Mesenchymal stem cell (in vitro differentiated cells and primary cell): ENCODE measurements at regions not wholly inside any gene's neighbourhood (a gene's known extent, or its start where the extent isn't known, plus 50 kb on each side); places are given as distances from the start of the nearest gene placed in this dataset.

Source experiments
- DNase-seq: peaks from one replicate; pipeline ENCODE4 v3.0.0-alpha.2; 2013
- H2AFZ ChIP-seq: one replicate; pipeline ENCODE4 v1.6.1; 2013; ENCODE audit warnings: low read depth, mild to moderate bottlenecking, control low read depth, inconsistent platforms, low read length, moderate library complexity
- H2AK5ac ChIP-seq: 2 replicates; pipeline ENCODE4 v1.6.1; 2013; ENCODE audit warnings: low read length, moderate library complexity, mild to moderate bottlenecking, inconsistent platforms; ENCODE audit not compliant: severe bottlenecking
- H2BK120ac ChIP-seq: one replicate; pipeline ENCODE4 v1.6.1; 2013; ENCODE audit warnings: low read depth, mild to moderate bottlenecking, inconsistent platforms, low read length, moderate library complexity
- H2BK12ac ChIP-seq, 2 experiments: one replicate each; pipeline ENCODE4 v1.6.1; 2013; ENCODE audit warnings: inconsistent platforms in 2 of 2, low read length in 2 of 2, mild to moderate bottlenecking in 2 of 2, moderate library complexity in 2 of 2, control low read depth in 1 of 2
- H2BK15ac ChIP-seq: one replicate; pipeline ENCODE4 v1.6.1; 2013; ENCODE audit warnings: mild to moderate bottlenecking, low read depth, inconsistent platforms; ENCODE audit not compliant: poor library complexity, severe bottlenecking
- H2BK5ac ChIP-seq: 2 replicates; pipeline ENCODE4 v1.6.1; 2013; ENCODE audit warnings: low read depth, mild to moderate bottlenecking, low read length, control low read depth, inconsistent platforms; ENCODE audit not compliant: poor library complexity, severe bottlenecking
- H3K14ac ChIP-seq, 2 experiments: one replicate each; pipeline ENCODE4 v1.6.1; 2013; ENCODE audit warnings: inconsistent platforms in 2 of 2, low read length in 2 of 2, control low read depth in 1 of 2, mild to moderate bottlenecking in 1 of 2, moderate library complexity in 1 of 2
- H3K18ac ChIP-seq, 2 experiments: one replicate each; pipeline ENCODE4 v1.6.1; 2013; ENCODE audit warnings: inconsistent platforms in 2 of 2, low read length in 2 of 2, control low read depth in 1 of 2, low read depth in 1 of 2, mild to moderate bottlenecking in 1 of 2
- H3K23ac ChIP-seq, 2 experiments: one replicate each; pipeline ENCODE4 v1.6.1; 2013; ENCODE audit warnings: inconsistent platforms in 2 of 2, low read length in 2 of 2, mild to moderate bottlenecking in 2 of 2, moderate library complexity in 2 of 2, control low read depth in 1 of 2
- H3K27ac ChIP-seq: 2 replicates; pipeline ENCODE4 v1.5.1; 2013; ENCODE audit warnings: mild to moderate bottlenecking, moderate library complexity, low read length, control low read depth, inconsistent platforms; ENCODE audit not compliant: poor library complexity, severe bottlenecking
- H3K27me3 ChIP-seq, 2 experiments: 2 replicates each; pipeline versions ENCODE4 v1.6.1 to v1.7.0; 2013; ENCODE audit warnings: low read length in 2 of 2, mild to moderate bottlenecking in 2 of 2, moderate library complexity in 2 of 2, control low read depth in 1 of 2, inconsistent platforms in 1 of 2; ENCODE audit not compliant: control insufficient read depth in 1 of 2, insufficient read depth in 1 of 2
- H3K36me3 ChIP-seq, 2 experiments: 2 replicates each; pipeline versions ENCODE4 v1.6.1 to v1.7.0; 2013; ENCODE audit warnings: low read length in 2 of 2, control low read depth in 1 of 2, inconsistent platforms in 1 of 2, low read depth in 1 of 2, mild to moderate bottlenecking in 1 of 2; ENCODE audit not compliant: insufficient read depth in 2 of 2, control insufficient read depth in 1 of 2
- H3K4ac ChIP-seq, 2 experiments: one replicate each; pipeline ENCODE4 v1.6.1; 2013; ENCODE audit warnings: inconsistent platforms in 2 of 2, low read length in 2 of 2, mild to moderate bottlenecking in 2 of 2, moderate library complexity in 2 of 2, control low read depth in 1 of 2, low read depth in 1 of 2
- H3K4me1 ChIP-seq: 2 replicates; pipeline ENCODE4 v1.6.1; 2013; ENCODE audit warnings: low read depth, low read length, control low read depth; ENCODE audit not compliant: control insufficient read depth, insufficient read depth
- H3K4me2 ChIP-seq: 2 replicates; pipeline ENCODE4 v1.6.1; 2013; ENCODE audit warnings: low read length, mild to moderate bottlenecking, inconsistent platforms; ENCODE audit not compliant: poor library complexity, severe bottlenecking
- H3K4me3 ChIP-seq, 2 experiments: 2 replicates each; pipeline versions ENCODE4 v1.5.1 to v1.7.0; 2013; ENCODE audit warnings: low read length in 2 of 2, mild to moderate bottlenecking in 2 of 2, control low read depth in 1 of 2, low read depth in 1 of 2; ENCODE audit not compliant: insufficient read depth in 1 of 2
- H3K79me1 ChIP-seq: replicated peaks from 2 replicates; pipeline ENCODE4 v1.6.1; 2013; ENCODE audit warnings: mild to moderate bottlenecking, control low read depth, low read length, inconsistent platforms; ENCODE audit not compliant: poor library complexity, severe bottlenecking
- H3K9ac ChIP-seq: 2 replicates; pipeline ENCODE4 v1.7.0; 2013; ENCODE audit warnings: mild to moderate bottlenecking, low read length, moderate library complexity
- H3K9me3 ChIP-seq: 2 replicates; pipeline ENCODE4 v1.7.0; 2013; ENCODE audit warnings: mild to moderate bottlenecking, low read length; ENCODE audit not compliant: control insufficient read depth
- H4K8ac ChIP-seq: one replicate; pipeline ENCODE4 v1.6.1; 2013; ENCODE audit warnings: inconsistent platforms, mild to moderate bottlenecking, low read length, moderate library complexity
- H4K91ac ChIP-seq: one replicate; pipeline ENCODE4 v1.6.1; 2013; ENCODE audit warnings: mild to moderate bottlenecking, low read length, inconsistent platforms
- WGBS: methylation state at CpG from one replicate; pipeline ENCODE4 v1.1.7; 2013; ENCODE audit warnings: mixed read lengths; 5-methylcytosine and 5-hydroxymethylcytosine counted together

- Histone ChIP-seq H3K9me3 (no peaks in the 10 kb centered on the region), H3K4me3 (no peak overlapping the region), H3K18ac (no peak overlapping the region), H3K79me1 (no peaks in the 10 kb centered on the region), H3K4ac (no peak overlapping the region), H3K36me3 (no peaks in the 10 kb centered on the region), H3K27me3 (no peaks in the 10 kb centered on the region), H3K4me2 (no peak overlapping the region), H2BK12ac (no peak overlapping the region), H3K23ac (no peak overlapping the region), H2BK15ac (no peak overlapping the region), H3K14ac (no peak overlapping the region), H4K91ac (no peak overlapping the region), H4K8ac (no peak overlapping the region), H2AFZ (no peak overlapping the region), H3K4me1 (no peaks in the 10 kb centered on the region), H3K9ac (no peak overlapping the region), H2BK5ac (no peak overlapping the region), H2BK120ac (no peak overlapping the region), H2AK5ac (no peak overlapping the region), H3K27ac (no peak overlapping the region)
- no peak for DNase-seq
- WGBS, result 75% methylated on average over 1 of the region's 1 CpG
Measured at GRCh38 chr11:30089921-30090320, 73.1 kb upstream of the KCNA4 start.

- Histone ChIP-seq H3K4me2 (no peak overlapping the region), H2AK5ac (no peak overlapping the region), H3K23ac (no peak overlapping the region), H3K14ac (no peak overlapping the region), H3K79me1 (no peaks in the 10 kb centered on the region), H3K27me3 (no peaks in the 10 kb centered on the region), H3K4ac (no peak overlapping the region), H2BK15ac (no peak overlapping the region), H2BK12ac (no peak overlapping the region), H3K4me3 (no peak overlapping the region), H3K9ac (no peak overlapping the region), H3K36me3 (no peaks in the 10 kb centered on the region), H2BK120ac (no peak overlapping the region), H2BK5ac (no peak overlapping the region), H4K91ac (no peak overlapping the region), H2AFZ (no peak overlapping the region), H4K8ac (no peak overlapping the region), H3K9me3 (no peaks in the 10 kb centered on the region), H3K18ac (no peak overlapping the region), H3K4me1 (no peaks in the 10 kb centered on the region), H3K27ac (no peak overlapping the region)
- no peak for DNase-seq
Measured at GRCh38 chr11:30091246-30091645, 74.4 kb upstream of the KCNA4 start.

GRCh38 chr11:30091737-30092136 lies 74.9 kb upstream of the KCNA4 start:
- H3K27ac ChIP-seq, result no peak overlapping the region
- no peaks in the 10 kb centered on the region for H3K9me3 ChIP-seq
- H4K8ac ChIP-seq, result no peak overlapping the region
- H3K4ac ChIP-seq, result no peak overlapping the region
- H2BK5ac ChIP-seq, result no peak overlapping the region
- H3K23ac ChIP-seq, result no peak overlapping the region
- no peak overlapping the region for H3K4me3 ChIP-seq
- WGBS, result 77% methylated on average over 1 of the region's 2 CpGs
- no peak overlapping the region for H3K4me2 ChIP-seq
- no peak for DNase-seq
- no peak overlapping the region for H4K91ac ChIP-seq
- no peak overlapping the region for H2BK15ac ChIP-seq
- H3K27me3 ChIP-seq, result no peaks in the 10 kb centered on the region
- no peak overlapping the region for H3K14ac ChIP-seq
- H2BK120ac ChIP-seq, result no peak overlapping the region
- no peak overlapping the region for H2AFZ ChIP-seq
- H2BK12ac ChIP-seq, result no peak overlapping the region
- no peaks in the 10 kb centered on the region for H3K36me3 ChIP-seq
- H2AK5ac ChIP-seq, result no peak overlapping the region
- no peak overlapping the region for H3K18ac ChIP-seq
- no peaks in the 10 kb centered on the region for H3K4me1 ChIP-seq
- H3K79me1 ChIP-seq, result no peaks in the 10 kb centered on the region
- no peak overlapping the region for H3K9ac ChIP-seq

GRCh38 chr11:30092518-30092917 lies 75.7 kb upstream of the KCNA4 start:
- no peak overlapping the region for H4K91ac ChIP-seq
- no peak overlapping the region for H3K23ac ChIP-seq
- no peak overlapping the region for H3K27ac ChIP-seq
- H3K4me3 ChIP-seq, result no peak overlapping the region
- H3K14ac ChIP-seq, result no peak overlapping the region
- H3K9me3 ChIP-seq, result no peaks in the 10 kb centered on the region
- no peak overlapping the region for H3K4ac ChIP-seq
- no peak overlapping the region for H2BK15ac ChIP-seq
- no peaks in the 10 kb centered on the region for H3K79me1 ChIP-seq
- no peak overlapping the region for H3K18ac ChIP-seq
- no peak overlapping the region for H2BK12ac ChIP-seq
- no peaks in the 10 kb centered on the region for H3K36me3 ChIP-seq
- DNase-seq, result no peak
- no peaks in the 10 kb centered on the region for H3K4me1 ChIP-seq
- no peak overlapping the region for H4K8ac ChIP-seq
- no peak overlapping the region for H3K9ac ChIP-seq
- no peak overlapping the region for H2BK5ac ChIP-seq
- H2AFZ ChIP-seq, result no peak overlapping the region
- no peaks in the 10 kb centered on the region for H3K27me3 ChIP-seq
- no peak overlapping the region for H2AK5ac ChIP-seq
- no peak overlapping the region for H2BK120ac ChIP-seq
- H3K4me2 ChIP-seq, result no peak overlapping the region
